SK-N-SH treated with all-trans-retinoic acid at 6 μM for 48 hours (cell line): ENCODE measurements at regions not wholly inside any gene's neighbourhood (a gene's known extent, or its start where the extent isn't known, plus 50 kb on each side); places are given as distances from the start of the nearest gene placed in this dataset.

Experiments
- ARNTL ChIP-seq: fragments of 450-650 bp; formaldehyde crosslinking; IDR thresholded peaks from 2 replicates; pipeline ENCODE4 v1.5.0; 2020; ENCODE audit warnings: low read depth, mild to moderate bottlenecking, moderate library complexity, borderline replicate concordance
- BACH2 ChIP-seq: fragments of 250-450 bp; sonication (Bioruptor Pico); IDR thresholded peaks from 2 replicates; pipeline ENCODE4 v1.9.0; 2021; ENCODE audit warnings: mild to moderate bottlenecking, borderline replicate concordance
- CSDC2 ChIP-seq: fragments of 250-450 bp; sonication (Bioruptor Pico); IDR thresholded peaks from 2 replicates; pipeline ENCODE4 v1.5.0; 2020; ENCODE audit warnings: mild to moderate bottlenecking, moderate library complexity
- ISL1 ChIP-seq: fragments of 250-450 bp; sonication (Bioruptor Pico); IDR thresholded peaks from 2 replicates; pipeline ENCODE4 v2.1.2; 2022; ENCODE audit warnings: mild to moderate bottlenecking, moderate library complexity
- OSR1 ChIP-seq: fragments of 250-450 bp; sonication (Bioruptor Pico); IDR thresholded peaks from 2 replicates; pipeline ENCODE4 v1.8.0; 2022; ENCODE audit warnings: moderate library complexity, mild to moderate bottlenecking, inconsistent platforms
- PATZ1 ChIP-seq: fragments of 250-450 bp; sonication (Bioruptor Pico); IDR thresholded peaks from 2 replicates; pipeline ENCODE4 v1.8.0; 2020; ENCODE audit warnings: mild to moderate bottlenecking, moderate library complexity, borderline replicate concordance
- RARB ChIP-seq: fragments of 250-450 bp; sonication (Bioruptor Pico); IDR thresholded peaks from 2 replicates; pipeline ENCODE4 v1.8.0; 2021; ENCODE audit warnings: mild to moderate bottlenecking, moderate library complexity
- SNAI2 ChIP-seq: fragments of 250-450 bp; sonication (Bioruptor Pico); IDR thresholded peaks from 2 replicates; pipeline ENCODE4 v1.5.0; 2020; ENCODE audit warnings: mild to moderate bottlenecking, moderate library complexity
- TOX ChIP-seq: fragments of 250-450 bp; sonication (Bioruptor Pico); IDR thresholded peaks from 2 replicates; pipeline ENCODE4 v1.8.0; 2021; ENCODE audit warnings: mild to moderate bottlenecking, moderate library complexity, borderline replicate concordance
- TSHZ2 ChIP-seq: fragments of 250-450 bp; sonication (Bioruptor Pico); IDR thresholded peaks from 2 replicates; pipeline ENCODE4 v1.5.0; 2020; ENCODE audit warnings: mild to moderate bottlenecking, moderate library complexity
- ZFP3 ChIP-seq: fragments of 250-450 bp; sonication (Bioruptor Pico); IDR thresholded peaks from 2 replicates; pipeline ENCODE4 v1.5.0; 2020; ENCODE audit warnings: mild to moderate bottlenecking, moderate library complexity
- ZFP30 ChIP-seq: fragments of 450-650 bp; formaldehyde crosslinking; IDR thresholded peaks from 2 replicates; pipeline ENCODE4 v1.5.0; 2022; ENCODE audit warnings: mild to moderate bottlenecking, moderate library complexity
- ZNF70 ChIP-seq: fragments of 450-650 bp; formaldehyde crosslinking; IDR thresholded peaks from 2 replicates; pipeline ENCODE4 v1.5.0; 2020; ENCODE audit warnings: mild to moderate bottlenecking, moderate library complexity
- TF ChIP-seq, protein P1 (sequence below): fragments of 250-450 bp; sonication (Bioruptor Pico); IDR thresholded peaks from 2 replicates; pipeline ENCODE4 v1.5.1; 2020; ENCODE audit warnings: low read depth, mild to moderate bottlenecking, moderate library complexity

- TF ChIP-seq ZFP30 (CRISPR knock-in tag) (no peak), RARB (CRISPR knock-in tag) (no peak), PATZ1 (CRISPR knock-in tag) (no peak), TOX (no peak), OSR1 (CRISPR knock-in tag) (no peak), SNAI2 (CRISPR knock-in tag) (no peak), BACH2 (no peak), CSDC2 (no peak), ISL1 (CRISPR knock-in tag) (no peak), ZNF70 (CRISPR knock-in tag) (no peak), ARNTL (CRISPR knock-in tag) (no peak), TSHZ2 (no peak), ZFP3 (CRISPR knock-in tag) (no peak)
- TF ChIP-seq, protein P1, sequence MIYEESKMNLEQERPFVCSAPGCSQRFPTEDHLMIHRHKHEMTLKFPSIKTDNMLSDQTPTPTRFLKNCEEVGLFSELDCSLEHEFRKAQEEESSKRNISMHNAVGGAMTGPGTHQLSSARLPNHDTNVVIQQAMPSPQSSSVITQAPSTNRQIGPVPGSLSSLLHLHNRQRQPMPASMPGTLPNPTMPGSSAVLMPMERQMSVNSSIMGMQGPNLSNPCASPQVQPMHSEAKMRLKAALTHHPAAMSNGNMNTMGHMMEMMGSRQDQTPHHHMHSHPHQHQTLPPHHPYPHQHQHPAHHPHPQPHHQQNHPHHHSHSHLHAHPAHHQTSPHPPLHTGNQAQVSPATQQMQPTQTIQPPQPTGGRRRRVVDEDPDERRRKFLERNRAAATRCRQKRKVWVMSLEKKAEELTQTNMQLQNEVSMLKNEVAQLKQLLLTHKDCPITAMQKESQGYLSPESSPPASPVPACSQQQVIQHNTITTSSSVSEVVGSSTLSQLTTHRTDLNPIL (CRISPR knock-in tag), result no peak
Observed at GRCh38 chrX:19213610-19214152, 91.4 kb upstream of the ADGRG2 start.
